ENCODE measurements at regions not wholly inside any gene's neighbourhood (a gene's known extent, or its start where the extent isn't known, plus 50 kb on each side); places are given as distances from the start of the nearest gene placed in this dataset.
"Not testable (repeated sequence)": the region's sequence is repeated elsewhere in the genome, so short reads cannot be mapped to it uniquely, and the experiment has no call there.

- H3K27ac ChIP-seq = no peak overlapping the region
- TF ChIP-seq CTCF (conservative IDR thresholded peaks at IDR 0.05) = no peak
- no peak for TF ChIP-seq ZFX (IDR thresholded peaks at IDR 0.05)
These were observed 134.7 kb upstream of the USP9X start for GRCh38 chrX:40950546-40950945.

GRCh38 chrX:40951407-40951806, 133.8 kb upstream of the USP9X start:
- not testable (repeated sequence) for H3K27ac ChIP-seq

- TF ChIP-seq CTCF (conservative IDR thresholded peaks at IDR 0.05) (no peak), ZFX (IDR thresholded peaks at IDR 0.05) (no peak)
- no peak overlapping the region for H3K27ac ChIP-seq
These were observed 132.4 kb upstream of the USP9X start for GRCh38 chrX:40952855-40953254.

- H3K27ac ChIP-seq = no peak overlapping the region
- TF ChIP-seq ZFX (IDR thresholded peaks at IDR 0.05) (no peak), CTCF (conservative IDR thresholded peaks at IDR 0.05) (no peak)
These were observed 131.9 kb upstream of the USP9X start for GRCh38 chrX:40953369-40953768.

- no peak overlapping the region for H3K27ac ChIP-seq
- TF ChIP-seq ZFX (IDR thresholded peaks at IDR 0.05) = no peak
- TF ChIP-seq CTCF (conservative IDR thresholded peaks at IDR 0.05) = no peak
These were observed 125.2 kb upstream of the USP9X start for GRCh38 chrX:40960041-40960440.

- no peak overlapping the region for H3K27ac ChIP-seq
- no peak for TF ChIP-seq CTCF (conservative IDR thresholded peaks at IDR 0.05)
- no peak for TF ChIP-seq ZFX (IDR thresholded peaks at IDR 0.05)
These were observed 122.3 kb upstream of the USP9X start for GRCh38 chrX:40962793-40963407.

GRCh38 chrX:40964008-40964407, 121.2 kb upstream of the USP9X start:
- no peak for TF ChIP-seq ZFX (IDR thresholded peaks at IDR 0.05)
- no peak for TF ChIP-seq CTCF (conservative IDR thresholded peaks at IDR 0.05)
- no peak overlapping the region for H3K27ac ChIP-seq

Data from C4-2B (cell line).